WTC11 (cell line): ENCODE measurements at regions not wholly inside any gene's neighbourhood (a gene's known extent, or its start where the extent isn't known, plus 50 kb on each side); places are given as distances from the start of the nearest gene placed in this dataset.

Experiments used
- ATAC-seq: fragments of 200-7000 bp; cut with Tn5 transposase; 2 replicates; pipeline ENCODE4 v1.10.0; 2021; ENCODE audit warnings: mild to moderate bottlenecking, moderate library complexity
- CTCF ChIA-PET: fragments of 300-600 bp; sonication (Branson Sonifier 250); formaldehyde crosslinking; loops from one replicate; lab custom pipeline; 2021; ENCODE audit warnings: antibody characterized with exemption; lab: Charles Lee
- POLR2A ChIA-PET: fragments of 350-600 bp; sonication (Branson Sonifier 250); formaldehyde crosslinking; loops from one replicate; lab custom pipeline; 2021; ENCODE audit warnings: antibody characterized with exemption; lab: Charles Lee
- DNase-seq: peaks from one replicate; pipeline ENCODE4 v3.0.0; 2021; ENCODE audit warnings: low spot score
- H3K27ac Mint-ChIP-seq: 2 replicates; pipeline ENCODE4 v1.8.0; 2021; ENCODE audit warnings: mixed read lengths
- H3K27me3 Mint-ChIP-seq: 2 replicates; pipeline ENCODE4 v1.8.0; 2021; ENCODE audit warnings: low read depth, mild to moderate bottlenecking, moderate library complexity, mixed read lengths
- H3K36me3 Mint-ChIP-seq: 2 replicates; pipeline ENCODE4 v1.8.0; 2021; ENCODE audit warnings: mixed read lengths
- H3K4me1 Mint-ChIP-seq: 2 replicates; pipeline ENCODE4 v1.8.0; 2022; ENCODE audit warnings: mixed read lengths
- H3K4me3 Mint-ChIP-seq: 2 replicates; pipeline ENCODE4 v1.8.0; 2021; ENCODE audit warnings: mild to moderate bottlenecking, moderate library complexity, mixed read lengths
- H3K9me3 Mint-ChIP-seq: 2 replicates; pipeline ENCODE4 v1.8.0; 2021; ENCODE audit warnings: mixed read lengths
- GRHL2 ChIP-seq: fragments of 250-450 bp; sonication (Bioruptor Pico); IDR thresholded peaks from 2 replicates; pipeline ENCODE4 v1.8.0; 2022; ENCODE audit warnings: mild to moderate bottlenecking, moderate library complexity; ENCODE audit not compliant: insufficient replicate concordance, severe bottlenecking
- MXD4 ChIP-seq: fragments of 250-450 bp; sonication (Bioruptor Pico); IDR thresholded peaks from 2 replicates; pipeline ENCODE4 v1.8.0; 2021; ENCODE audit warnings: mild to moderate bottlenecking, moderate library complexity, borderline replicate concordance
- SOX15 ChIP-seq: fragments of 250-450 bp; sonication (Bioruptor Pico); IDR thresholded peaks from 2 replicates; pipeline ENCODE4 v1.9.0; 2021; ENCODE audit warnings: mild to moderate bottlenecking
- ZNF317 ChIP-seq: sonication (generic); formaldehyde crosslinking; IDR thresholded peaks from 2 replicates; pipeline ENCODE4 v1.8.1; 2023; ENCODE audit warnings: low read depth, mild to moderate bottlenecking, moderate library complexity, missing genetic modification reagents, borderline replicate concordance
- ZNF416 ChIP-seq: fragments of 250-450 bp; sonication (Bioruptor Pico); IDR thresholded peaks from 2 replicates; pipeline ENCODE4 v1.9.0; 2021; ENCODE audit warnings: mild to moderate bottlenecking, inconsistent platforms
- TF ChIP-seq, protein P1 (sequence below): fragments of 200-600 bp; IDR thresholded peaks from 2 replicates; pipeline ENCODE4 v1.8.0; 2022; ENCODE audit warnings: antibody characterized with exemption
- TF ChIP-seq, protein P2 (sequence below): sonication (generic); formaldehyde crosslinking; IDR thresholded peaks from 2 replicates; pipeline ENCODE4 v1.8.1; 2022; ENCODE audit warnings: mild to moderate bottlenecking, missing genetic modification reagents, moderate library complexity, borderline replicate concordance
- TF ChIP-seq, protein P3 (sequence below): sonication (generic); formaldehyde crosslinking; IDR thresholded peaks from 2 replicates; pipeline ENCODE4 v1.8.0; 2023; ENCODE audit warnings: missing genetic modification reagents, mild to moderate bottlenecking, borderline replicate concordance
- TF ChIP-seq, protein P4 (sequence below): fragments of 250-450 bp; sonication (Bioruptor Pico); IDR thresholded peaks from 2 replicates; pipeline ENCODE4 v1.8.0; 2021; ENCODE audit warnings: mild to moderate bottlenecking
- TF ChIP-seq, protein P5 (sequence below): sonication (generic); formaldehyde crosslinking; IDR thresholded peaks from 2 replicates; pipeline ENCODE4 v1.8.0; 2022; ENCODE audit warnings: mild to moderate bottlenecking, missing genetic modification reagents
- TF ChIP-seq, protein P6 (sequence below): sonication (generic); formaldehyde crosslinking; conservative IDR thresholded peaks from 2 replicates; pipeline ENCODE4 v1.8.1; 2022; ENCODE audit warnings: mild to moderate bottlenecking, missing genetic modification reagents
- TF ChIP-seq, protein P7 (sequence below): sonication (generic); formaldehyde crosslinking; IDR thresholded peaks from 2 replicates; pipeline ENCODE4 v1.8.0; 2023; ENCODE audit warnings: missing genetic modification reagents
- TF ChIP-seq, protein P8 (sequence below): sonication (generic); formaldehyde crosslinking; IDR thresholded peaks from 2 replicates; pipeline ENCODE4 v1.8.1; 2022; ENCODE audit warnings: low read depth, mild to moderate bottlenecking, moderate library complexity, missing genetic modification reagents, borderline replicate concordance

DNA sequence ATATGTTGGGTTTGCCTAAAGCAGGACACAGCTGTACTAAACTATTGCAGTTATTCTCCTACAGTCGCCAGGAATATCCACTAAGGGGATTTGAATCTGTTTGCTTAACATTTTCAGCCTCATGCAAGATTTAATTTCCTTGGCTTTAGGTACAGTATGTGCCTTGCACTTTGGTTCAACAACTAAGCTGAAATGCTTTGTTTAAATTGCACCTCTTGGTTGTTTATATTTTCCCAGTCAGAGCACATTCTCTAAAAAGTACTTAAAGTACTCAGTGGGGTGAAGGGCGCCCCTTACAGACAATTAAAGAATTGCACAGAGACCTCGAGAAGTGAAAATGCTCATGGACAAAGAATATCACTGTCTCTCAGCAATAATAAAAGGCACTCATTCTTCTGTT is 107.8 kb upstream of the MTNR1B start:
- Mint-ChIP-seq H3K27ac (no peak overlapping the region), H3K36me3 (no peaks in the 10 kb centered on the region), H3K9me3 (no peaks in the 10 kb centered on the region), H3K4me3 (no peak overlapping the region), H3K4me1 (0 out of 2 replicates have a peak, but pooled peaks cover 3% of the 10 kb centered on the region), H3K27me3 (no peaks in the 10 kb centered on the region)
- ChIA-PET CTCF (interaction anchor here (0.7 to 0.8 kb wide), 2 partner anchors 9 to 166 kb away, joined by 3 to 5 read pairs; no protein-coding TSS in a partner anchor), POLR2A (no interaction called here)
- no peak for TF ChIP-seq SOX15 (CRISPR knock-in tag)
- TF ChIP-seq, protein P1, sequence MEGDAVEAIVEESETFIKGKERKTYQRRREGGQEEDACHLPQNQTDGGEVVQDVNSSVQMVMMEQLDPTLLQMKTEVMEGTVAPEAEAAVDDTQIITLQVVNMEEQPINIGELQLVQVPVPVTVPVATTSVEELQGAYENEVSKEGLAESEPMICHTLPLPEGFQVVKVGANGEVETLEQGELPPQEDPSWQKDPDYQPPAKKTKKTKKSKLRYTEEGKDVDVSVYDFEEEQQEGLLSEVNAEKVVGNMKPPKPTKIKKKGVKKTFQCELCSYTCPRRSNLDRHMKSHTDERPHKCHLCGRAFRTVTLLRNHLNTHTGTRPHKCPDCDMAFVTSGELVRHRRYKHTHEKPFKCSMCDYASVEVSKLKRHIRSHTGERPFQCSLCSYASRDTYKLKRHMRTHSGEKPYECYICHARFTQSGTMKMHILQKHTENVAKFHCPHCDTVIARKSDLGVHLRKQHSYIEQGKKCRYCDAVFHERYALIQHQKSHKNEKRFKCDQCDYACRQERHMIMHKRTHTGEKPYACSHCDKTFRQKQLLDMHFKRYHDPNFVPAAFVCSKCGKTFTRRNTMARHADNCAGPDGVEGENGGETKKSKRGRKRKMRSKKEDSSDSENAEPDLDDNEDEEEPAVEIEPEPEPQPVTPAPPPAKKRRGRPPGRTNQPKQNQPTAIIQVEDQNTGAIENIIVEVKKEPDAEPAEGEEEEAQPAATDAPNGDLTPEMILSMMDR = peak; percentile 34
- DNase-seq (no peak), ATAC-seq (peak; percentile 50; the same call in 1 of the 2 replicates)

DNA sequence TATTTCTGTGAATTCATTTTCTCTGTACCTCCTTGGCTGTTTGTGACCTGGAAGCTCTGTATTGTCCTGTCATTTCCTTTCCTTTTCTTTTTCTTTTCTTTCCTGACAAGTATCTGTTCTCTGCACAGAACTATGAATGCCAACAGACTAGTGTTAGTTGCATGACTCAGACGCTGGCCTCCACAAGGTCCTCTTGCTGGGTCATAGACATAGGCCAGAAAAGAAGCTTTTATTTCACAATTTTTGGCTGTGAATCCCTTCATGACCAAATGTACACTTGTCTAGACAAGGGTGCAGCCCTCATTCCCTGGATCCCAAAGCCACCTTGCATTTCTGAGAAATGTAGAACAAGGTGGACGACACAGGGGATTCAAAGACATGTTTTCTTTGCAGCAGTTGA is 104.1 kb upstream of the MTNR1B start:
- no peaks in the 10 kb centered on the region for H3K9me3 Mint-ChIP-seq
- POLR2A ChIA-PET = no interaction called here
- ATAC-seq = no peak
- H3K27ac Mint-ChIP-seq = no peak overlapping the region
- CTCF ChIA-PET = no interaction called here
- TF ChIP-seq, protein P2, sequence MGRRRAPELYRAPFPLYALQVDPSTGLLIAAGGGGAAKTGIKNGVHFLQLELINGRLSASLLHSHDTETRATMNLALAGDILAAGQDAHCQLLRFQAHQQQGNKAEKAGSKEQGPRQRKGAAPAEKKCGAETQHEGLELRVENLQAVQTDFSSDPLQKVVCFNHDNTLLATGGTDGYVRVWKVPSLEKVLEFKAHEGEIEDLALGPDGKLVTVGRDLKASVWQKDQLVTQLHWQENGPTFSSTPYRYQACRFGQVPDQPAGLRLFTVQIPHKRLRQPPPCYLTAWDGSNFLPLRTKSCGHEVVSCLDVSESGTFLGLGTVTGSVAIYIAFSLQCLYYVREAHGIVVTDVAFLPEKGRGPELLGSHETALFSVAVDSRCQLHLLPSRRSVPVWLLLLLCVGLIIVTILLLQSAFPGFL (CRISPR knock-in tag) = no peak
- TF ChIP-seq MXD4 (CRISPR knock-in tag) (no peak), ZNF416 (CRISPR knock-in tag) (no peak), GRHL2 (no peak), ZNF317 (CRISPR knock-in tag) (no peak)
- TF ChIP-seq, protein P3, sequence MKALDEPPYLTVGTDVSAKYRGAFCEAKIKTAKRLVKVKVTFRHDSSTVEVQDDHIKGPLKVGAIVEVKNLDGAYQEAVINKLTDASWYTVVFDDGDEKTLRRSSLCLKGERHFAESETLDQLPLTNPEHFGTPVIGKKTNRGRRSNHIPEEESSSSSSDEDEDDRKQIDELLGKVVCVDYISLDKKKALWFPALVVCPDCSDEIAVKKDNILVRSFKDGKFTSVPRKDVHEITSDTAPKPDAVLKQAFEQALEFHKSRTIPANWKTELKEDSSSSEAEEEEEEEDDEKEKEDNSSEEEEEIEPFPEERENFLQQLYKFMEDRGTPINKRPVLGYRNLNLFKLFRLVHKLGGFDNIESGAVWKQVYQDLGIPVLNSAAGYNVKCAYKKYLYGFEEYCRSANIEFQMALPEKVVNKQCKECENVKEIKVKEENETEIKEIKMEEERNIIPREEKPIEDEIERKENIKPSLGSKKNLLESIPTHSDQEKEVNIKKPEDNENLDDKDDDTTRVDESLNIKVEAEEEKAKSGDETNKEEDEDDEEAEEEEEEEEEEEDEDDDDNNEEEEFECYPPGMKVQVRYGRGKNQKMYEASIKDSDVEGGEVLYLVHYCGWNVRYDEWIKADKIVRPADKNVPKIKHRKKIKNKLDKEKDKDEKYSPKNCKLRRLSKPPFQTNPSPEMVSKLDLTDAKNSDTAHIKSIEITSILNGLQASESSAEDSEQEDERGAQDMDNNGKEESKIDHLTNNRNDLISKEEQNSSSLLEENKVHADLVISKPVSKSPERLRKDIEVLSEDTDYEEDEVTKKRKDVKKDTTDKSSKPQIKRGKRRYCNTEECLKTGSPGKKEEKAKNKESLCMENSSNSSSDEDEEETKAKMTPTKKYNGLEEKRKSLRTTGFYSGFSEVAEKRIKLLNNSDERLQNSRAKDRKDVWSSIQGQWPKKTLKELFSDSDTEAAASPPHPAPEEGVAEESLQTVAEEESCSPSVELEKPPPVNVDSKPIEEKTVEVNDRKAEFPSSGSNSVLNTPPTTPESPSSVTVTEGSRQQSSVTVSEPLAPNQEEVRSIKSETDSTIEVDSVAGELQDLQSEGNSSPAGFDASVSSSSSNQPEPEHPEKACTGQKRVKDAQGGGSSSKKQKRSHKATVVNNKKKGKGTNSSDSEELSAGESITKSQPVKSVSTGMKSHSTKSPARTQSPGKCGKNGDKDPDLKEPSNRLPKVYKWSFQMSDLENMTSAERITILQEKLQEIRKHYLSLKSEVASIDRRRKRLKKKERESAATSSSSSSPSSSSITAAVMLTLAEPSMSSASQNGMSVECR (CRISPR knock-in tag) = no peak
- TF ChIP-seq, protein P4, sequence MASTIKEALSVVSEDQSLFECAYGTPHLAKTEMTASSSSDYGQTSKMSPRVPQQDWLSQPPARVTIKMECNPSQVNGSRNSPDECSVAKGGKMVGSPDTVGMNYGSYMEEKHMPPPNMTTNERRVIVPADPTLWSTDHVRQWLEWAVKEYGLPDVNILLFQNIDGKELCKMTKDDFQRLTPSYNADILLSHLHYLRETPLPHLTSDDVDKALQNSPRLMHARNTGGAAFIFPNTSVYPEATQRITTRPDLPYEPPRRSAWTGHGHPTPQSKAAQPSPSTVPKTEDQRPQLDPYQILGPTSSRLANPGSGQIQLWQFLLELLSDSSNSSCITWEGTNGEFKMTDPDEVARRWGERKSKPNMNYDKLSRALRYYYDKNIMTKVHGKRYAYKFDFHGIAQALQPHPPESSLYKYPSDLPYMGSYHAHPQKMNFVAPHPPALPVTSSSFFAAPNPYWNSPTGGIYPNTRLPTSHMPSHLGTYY (CRISPR knock-in tag) = no peak
- TF ChIP-seq, protein P5, sequence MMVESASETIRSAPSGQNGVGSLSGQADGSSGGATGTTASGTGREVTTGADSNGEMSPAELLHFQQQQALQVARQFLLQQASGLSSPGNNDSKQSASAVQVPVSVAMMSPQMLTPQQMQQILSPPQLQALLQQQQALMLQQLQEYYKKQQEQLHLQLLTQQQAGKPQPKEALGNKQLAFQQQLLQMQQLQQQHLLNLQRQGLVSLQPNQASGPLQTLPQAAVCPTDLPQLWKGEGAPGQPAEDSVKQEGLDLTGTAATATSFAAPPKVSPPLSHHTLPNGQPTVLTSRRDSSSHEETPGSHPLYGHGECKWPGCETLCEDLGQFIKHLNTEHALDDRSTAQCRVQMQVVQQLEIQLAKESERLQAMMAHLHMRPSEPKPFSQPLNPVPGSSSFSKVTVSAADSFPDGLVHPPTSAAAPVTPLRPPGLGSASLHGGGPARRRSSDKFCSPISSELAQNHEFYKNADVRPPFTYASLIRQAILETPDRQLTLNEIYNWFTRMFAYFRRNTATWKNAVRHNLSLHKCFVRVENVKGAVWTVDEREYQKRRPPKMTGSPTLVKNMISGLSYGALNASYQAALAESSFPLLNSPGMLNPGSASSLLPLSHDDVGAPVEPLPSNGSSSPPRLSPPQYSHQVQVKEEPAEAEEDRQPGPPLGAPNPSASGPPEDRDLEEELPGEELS (CRISPR knock-in tag) = no peak
- TF ChIP-seq, protein P6, sequence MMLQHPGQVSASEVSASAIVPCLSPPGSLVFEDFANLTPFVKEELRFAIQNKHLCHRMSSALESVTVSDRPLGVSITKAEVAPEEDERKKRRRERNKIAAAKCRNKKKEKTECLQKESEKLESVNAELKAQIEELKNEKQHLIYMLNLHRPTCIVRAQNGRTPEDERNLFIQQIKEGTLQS (CRISPR knock-in tag) = no peak
- TF ChIP-seq, protein P7, sequence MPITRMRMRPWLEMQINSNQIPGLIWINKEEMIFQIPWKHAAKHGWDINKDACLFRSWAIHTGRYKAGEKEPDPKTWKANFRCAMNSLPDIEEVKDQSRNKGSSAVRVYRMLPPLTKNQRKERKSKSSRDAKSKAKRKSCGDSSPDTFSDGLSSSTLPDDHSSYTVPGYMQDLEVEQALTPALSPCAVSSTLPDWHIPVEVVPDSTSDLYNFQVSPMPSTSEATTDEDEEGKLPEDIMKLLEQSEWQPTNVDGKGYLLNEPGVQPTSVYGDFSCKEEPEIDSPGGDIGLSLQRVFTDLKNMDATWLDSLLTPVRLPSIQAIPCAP (CRISPR knock-in tag) = no peak
- TF ChIP-seq, protein P8, sequence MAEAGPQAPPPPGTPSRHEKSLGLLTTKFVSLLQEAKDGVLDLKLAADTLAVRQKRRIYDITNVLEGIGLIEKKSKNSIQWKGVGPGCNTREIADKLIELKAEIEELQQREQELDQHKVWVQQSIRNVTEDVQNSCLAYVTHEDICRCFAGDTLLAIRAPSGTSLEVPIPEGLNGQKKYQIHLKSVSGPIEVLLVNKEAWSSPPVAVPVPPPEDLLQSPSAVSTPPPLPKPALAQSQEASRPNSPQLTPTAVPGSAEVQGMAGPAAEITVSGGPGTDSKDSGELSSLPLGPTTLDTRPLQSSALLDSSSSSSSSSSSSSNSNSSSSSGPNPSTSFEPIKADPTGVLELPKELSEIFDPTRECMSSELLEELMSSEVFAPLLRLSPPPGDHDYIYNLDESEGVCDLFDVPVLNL (CRISPR knock-in tag) = no peak
- no peaks in the 10 kb centered on the region for H3K27me3 Mint-ChIP-seq
- no peaks in the 10 kb centered on the region for H3K36me3 Mint-ChIP-seq
- DNase-seq = no peak
- H3K4me3 Mint-ChIP-seq = no peak overlapping the region
- H3K4me1 Mint-ChIP-seq = 0 out of 2 replicates have a peak, but pooled peaks cover 7% of the 10 kb centered on the region
